ENCODE measurements at regions not wholly inside any gene's neighbourhood (a gene's known extent, or its start where the extent isn't known, plus 50 kb on each side); places are given as distances from the start of the nearest gene placed in this dataset.

GRCh38 chr4:111628437-111628836 is 516.8 kb upstream of the FAM241A start:
- TF ChIP-seq CTCF (IDR thresholded peaks at IDR 0.05) (no peak), EP300 (IDR thresholded peaks at IDR 0.05) (no peak)
